GM12878 (cell line): ENCODE measurements at regions not wholly inside any gene's neighbourhood (a gene's known extent, or its start where the extent isn't known, plus 50 kb on each side); places are given as distances from the start of the nearest gene placed in this dataset.

ENCODE experiments used
- ATAC-seq: fragments of 200-7000 bp; cut with Tn5 transposase; 3 replicates; pipeline ENCODE4 v1.9.1; 2020; ENCODE audit warnings: mild to moderate bottlenecking, moderate library complexity
- BruUV-seq: library from RNA; stranded (reverse); fragments of 400-500 nt; replicated peaks from 2 replicates; lab custom pipeline; 2021; lab: Mats Ljungman, UMichigan
- CTCF ChIA-PET: fragments of 300-600 bp; sonication (Branson Sonifier 250); formaldehyde crosslinking; extraction: SDS; loops from one replicate; lab custom pipeline; 2021; ENCODE audit warnings: inconsistent platforms; lab: Yijun Ruan, JAX
- POLR2A ChIA-PET: fragments of 350-600 bp; formaldehyde crosslinking; extraction: SDS; loops from one replicate; lab custom pipeline; 2021; ENCODE audit warnings: inconsistent platforms; lab: Charles Lee
- RAD21 ChIA-PET: fragments of 300-600 bp; sonication (Branson Sonifier 250); formaldehyde crosslinking; loops from one replicate; lab custom pipeline; 2023; ENCODE audit warnings: antibody characterized with exemption; ENCODE audit not compliant: unreplicated experiment; lab: Charles Lee
- SMC1A ChIA-PET: fragments of 300-600 bp; sonication (Branson Sonifier 250); formaldehyde crosslinking; loops from one replicate; lab custom pipeline; 2023; ENCODE audit not compliant: unreplicated experiment, uncharacterized antibody; lab: Charles Lee
- DNase-seq: peaks from one replicate; pipeline ENCODE4 v3.0.0-alpha.2; 2011; ENCODE audit warnings: low read depth, low spot score
- FAIRE-seq: peaks from 3 replicates; lab custom pipeline; 2011; peaks lifted over from hg19 to GRCh38; lab: Jason Lieb, UNC
- H2AFZ ChIP-seq: 2 replicates; pipeline ENCODE4 v1.6.0; 2011; ENCODE audit warnings: low read depth, low read length, control low read depth; ENCODE audit not compliant: control insufficient read depth
- H3K27ac ChIP-seq: 2 replicates; pipeline ENCODE4 v1.5.1; 2011; ENCODE audit warnings: control low read depth; ENCODE audit not compliant: control insufficient read depth, insufficient read depth
- H3K27me3 ChIP-seq, 2 experiments: replicated peaks in 1 of 2; 2 replicates each; pipeline versions ENCODE4 v1.6.0 to v1.6.1; 2011; ENCODE audit warnings: low read length in 1 of 2; ENCODE audit not compliant: control insufficient read depth in 2 of 2, insufficient read depth in 2 of 2
- H3K36me3 ChIP-seq, 2 experiments: 2 replicates each; pipeline ENCODE4 v1.5.1; 2011; ENCODE audit warnings: low read length in 1 of 2; ENCODE audit not compliant: control insufficient read depth in 2 of 2, insufficient read depth in 2 of 2
- H3K4me1 ChIP-seq: 2 replicates; pipeline ENCODE4 v1.6.1; 2011; ENCODE audit warnings: mild to moderate bottlenecking, low read length, moderate library complexity, mixed read lengths; ENCODE audit not compliant: control insufficient read depth, insufficient read depth
- H3K4me2 ChIP-seq: 2 replicates; pipeline ENCODE4 v1.6.0; 2011; ENCODE audit warnings: control low read depth; ENCODE audit not compliant: control insufficient read depth, insufficient read depth
- H3K4me3 ChIP-seq: fragments of 200-600 bp; sonication (generic); 2 replicates; pipeline ENCODE4 v1.5.1; 2016
- H3K79me2 ChIP-seq: 2 replicates; pipeline ENCODE4 v1.6.0; 2011; ENCODE audit warnings: low read length; ENCODE audit not compliant: control insufficient read depth, insufficient read depth
- H3K9ac ChIP-seq: 2 replicates; pipeline ENCODE4 v1.8.0; 2011; ENCODE audit warnings: low read length, control low read depth, mixed read lengths; ENCODE audit not compliant: control insufficient read depth, insufficient read depth
- H3K9me3 ChIP-seq: replicated peaks from 3 replicates; pipeline ENCODE4 v1.5.1; 2011; ENCODE audit warnings: mild to moderate bottlenecking, low read length; ENCODE audit not compliant: control insufficient read depth, insufficient read depth
- H4K20me1 ChIP-seq: 2 replicates; pipeline ENCODE4 v1.6.0; 2011; ENCODE audit not compliant: control insufficient read depth, insufficient read depth
- BHLHE40 ChIP-seq, 2 experiments: fragments of 450-650 bp in 1 of 2; IDR thresholded peaks; 2 replicates each; pipeline ENCODE4 v1.6.1; 2011 to 2017; ENCODE audit warnings: low read depth in 2 of 2, borderline replicate concordance in 1 of 2, improper control_type of control experiment in 1 of 2, low read length in 1 of 2, mild to moderate bottlenecking in 1 of 2
- CREB1 ChIP-seq: IDR thresholded peaks from 2 replicates; pipeline ENCODE4 v1.6.1; 2012; ENCODE audit warnings: low read depth, mild to moderate bottlenecking, inconsistent platforms
- GATAD2B ChIP-seq: fragments of 450-650 bp; conservative IDR thresholded peaks from 2 replicates; pipeline ENCODE4 v1.6.1; 2017; ENCODE audit warnings: low read depth, mild to moderate bottlenecking, moderate library complexity
- HDGF ChIP-seq: fragments of 450-650 bp; IDR thresholded peaks from 2 replicates; pipeline ENCODE4 v1.6.1; 2016; ENCODE audit warnings: antibody characterized with exemption
- IRF5 ChIP-seq: fragments of 450-650 bp; IDR thresholded peaks from 2 replicates; pipeline ENCODE4 v1.6.1; 2017; ENCODE audit warnings: borderline replicate concordance
- SUPT20H ChIP-seq: IDR thresholded peaks from 2 replicates; pipeline ENCODE4 v1.6.1; 2011; ENCODE audit warnings: low read depth, mild to moderate bottlenecking, low read length, moderate library complexity, borderline replicate concordance; ENCODE audit not compliant: control insufficient read depth
- ZBTB4 ChIP-seq: fragments of 450-650 bp; formaldehyde crosslinking; IDR thresholded peaks from 2 replicates; pipeline ENCODE4 v1.4.0; 2022; ENCODE audit warnings: mild to moderate bottlenecking, moderate library complexity
- ZBTB40 ChIP-seq: fragments of 450-650 bp; IDR thresholded peaks from 2 replicates; pipeline ENCODE4 v1.6.1; 2016; ENCODE audit warnings: mild to moderate bottlenecking, moderate library complexity, borderline replicate concordance
- WGBS: methylation state at CpG from one replicate; pipeline ENCODE4 v1.1.6; 2016; ENCODE audit warnings: low lambda C conversion rate; ENCODE audit not compliant: insufficient replicate concordance, insufficient coverage; ENCODE audit errors: missing lambda C conversion rate; 5-methylcytosine and 5-hydroxymethylcytosine counted together
- in situ Hi-C: fragments of 300-500 bp; cut with MboI; formaldehyde crosslinking; loops from 9 replicates; pipeline ENCODE4 v1.14.3; 2018; ENCODE audit warnings: mixed read lengths
- intact Hi-C: fragments of 100-400 bp; cut with micrococcal nuclease; formaldehyde crosslinking; loops from one replicate; pipeline ENCODE4 v1.14.2; 2022; ENCODE audit not compliant: unreplicated experiment

- Histone ChIP-seq H3K79me2 (no peaks in the 10 kb centered on the region), H3K9ac (no peak overlapping the region), H3K36me3 (no peaks in the 10 kb centered on the region), H3K9me3 (no peaks in the 10 kb centered on the region; the same call in 2 of the 3 replicates), H2AFZ (no peak overlapping the region), H4K20me1 (no peaks in the 10 kb centered on the region), H3K27me3 (no peaks in the 10 kb centered on the region), H3K4me2 (no peak overlapping the region), H3K4me3 (no peak overlapping the region), H3K27ac (no peak overlapping the region), H3K4me1 (no peaks in the 10 kb centered on the region)
- no peak for TF ChIP-seq ZBTB40
- no peak for TF ChIP-seq GATAD2B
- no peak for TF ChIP-seq CREB1
- no peak for TF ChIP-seq HDGF
- no peak for TF ChIP-seq SUPT20H
- TF ChIP-seq ZBTB4 (CRISPR knock-in tag): no peak
- TF ChIP-seq BHLHE40 (IDR thresholded peaks at IDR 0.05; ENCODE audit: borderline replicate concordance in 1 of 2, low read depth in 2 of 2, low read length in 1 of 2): no peak
- TF ChIP-seq IRF5: no peak
- SMC1A ChIA-PET: interaction anchor here (0.7 kb wide), 1 partner anchor 777 kb away, joined by 3 read pairs; no protein-coding TSS in a partner anchor
- in situ Hi-C loops (no loop called here), intact Hi-C loops (no loop called here)
- POLR2A ChIA-PET: no interaction called here
- ATAC-seq (no peak), DNase-seq (no peak), FAIRE-seq (no peak)
- no TSS peak for BruUV-seq
- RAD21 ChIA-PET: no interaction called here
- CTCF ChIA-PET: no interaction called here
- 47% methylated on average over 10 of the region's 10 CpGs for WGBS
Measured at GRCh38 chr18:46372670-46373069, 268.5 kb downstream of the HAUS1 start.
